ENCODE measurements at regions not wholly inside any gene's neighbourhood (a gene's known extent, or its start where the extent isn't known, plus 50 kb on each side); places are given as distances from the start of the nearest gene placed in this dataset.

DNA sequence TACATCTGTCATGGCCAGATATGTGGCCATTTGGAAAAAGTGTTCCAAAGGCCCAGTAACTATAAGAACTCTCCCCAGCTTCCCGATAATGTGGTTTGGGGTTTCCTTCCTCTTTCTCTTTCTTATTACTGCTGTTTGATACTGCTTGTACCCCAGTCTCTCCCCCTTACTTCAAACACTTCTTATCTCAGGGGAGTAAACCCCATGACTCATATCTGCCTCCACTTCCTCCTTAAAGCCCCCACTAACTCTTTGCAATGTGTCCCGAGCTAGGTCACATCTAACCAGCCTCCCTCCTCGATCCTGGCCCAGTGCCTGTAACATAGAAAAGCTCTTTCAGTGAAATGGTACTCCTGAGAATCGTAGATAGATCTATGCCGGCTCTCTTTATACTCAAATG, 82.4 kb upstream of the STARD13 start:
- DNase-seq (no peak), ATAC-seq (peak; percentile 54)
- intact Hi-C loops (cut with micrococcal nuclease), result no loop called here

DNA sequence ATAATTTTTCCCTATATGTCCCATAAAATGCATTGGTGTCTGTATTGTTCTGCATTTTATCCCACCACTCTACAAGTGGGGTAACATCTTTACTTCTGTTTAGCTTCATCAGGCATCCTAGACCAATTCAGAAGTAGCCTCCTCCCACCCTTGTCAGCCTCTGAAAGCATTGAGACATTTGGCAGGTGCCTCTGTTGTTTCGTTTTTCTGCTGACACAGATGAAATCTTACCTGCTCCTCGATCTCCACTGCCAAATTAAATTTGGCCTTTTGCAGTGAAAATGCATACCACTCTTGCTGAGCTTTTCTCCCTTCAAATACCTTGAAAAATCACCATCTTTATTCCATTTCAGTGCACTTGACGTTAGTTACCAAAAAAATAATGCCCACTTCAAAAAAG, 83.5 kb upstream of the STARD13 start:
- intact Hi-C loops (cut with micrococcal nuclease), result no loop called here
- ATAC-seq (no peak), DNase-seq (no peak)

DNA sequence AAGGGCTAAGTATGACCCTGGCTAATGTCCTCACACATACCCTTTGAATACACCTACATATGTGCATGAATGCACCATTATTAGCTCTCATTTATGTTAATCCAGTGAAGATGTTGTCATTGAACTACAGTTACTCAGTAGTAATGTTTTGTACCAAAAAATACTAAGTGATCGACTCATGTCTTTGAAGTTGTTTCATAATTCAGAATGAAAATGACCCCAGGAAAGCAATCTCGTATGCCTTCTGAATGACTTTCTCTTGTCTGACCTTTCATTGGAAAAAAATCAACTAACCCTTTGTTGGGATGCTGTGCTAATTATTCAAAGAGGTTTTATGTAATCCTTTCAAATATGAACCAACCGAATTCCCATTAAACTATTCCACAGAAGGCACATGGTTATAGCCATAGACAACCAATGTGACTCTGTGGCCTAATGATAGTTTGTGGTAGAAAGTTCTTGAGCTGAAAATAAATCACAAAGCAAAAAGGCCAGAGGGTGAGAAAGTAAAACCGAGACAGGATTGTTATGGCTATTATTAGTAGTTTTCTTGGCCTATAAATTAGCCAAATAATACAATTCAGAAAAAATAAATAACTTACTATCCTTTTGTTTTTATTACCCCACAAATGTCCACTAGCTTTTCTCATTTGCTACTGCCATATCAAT, 86.8 kb upstream of the STARD13 start:
- ATAC-seq, result no peak
- no peak for DNase-seq
- intact Hi-C loops (cut with micrococcal nuclease), result no loop called here

DNA sequence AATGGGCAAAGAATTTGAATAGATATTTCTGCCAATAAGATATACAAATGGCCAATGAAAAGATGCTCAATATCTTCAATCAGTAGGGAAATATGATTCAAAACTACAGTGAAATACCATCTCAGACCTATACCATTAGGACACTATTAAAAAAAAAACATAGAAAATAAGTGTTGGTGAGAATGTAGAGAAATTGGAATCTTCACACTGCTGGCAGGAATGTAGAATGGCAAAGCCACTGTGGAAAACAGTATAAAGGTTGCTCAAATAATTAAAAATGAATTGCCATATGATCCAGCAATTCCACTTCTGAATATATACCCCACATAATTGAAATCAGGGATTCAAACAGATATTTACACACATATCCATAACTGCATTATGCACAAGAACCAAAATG, 88.1 kb upstream of the STARD13 start:
- DNase-seq (no peak), ATAC-seq (no peak)
- intact Hi-C loops (cut with micrococcal nuclease), result no loop called here

DNA sequence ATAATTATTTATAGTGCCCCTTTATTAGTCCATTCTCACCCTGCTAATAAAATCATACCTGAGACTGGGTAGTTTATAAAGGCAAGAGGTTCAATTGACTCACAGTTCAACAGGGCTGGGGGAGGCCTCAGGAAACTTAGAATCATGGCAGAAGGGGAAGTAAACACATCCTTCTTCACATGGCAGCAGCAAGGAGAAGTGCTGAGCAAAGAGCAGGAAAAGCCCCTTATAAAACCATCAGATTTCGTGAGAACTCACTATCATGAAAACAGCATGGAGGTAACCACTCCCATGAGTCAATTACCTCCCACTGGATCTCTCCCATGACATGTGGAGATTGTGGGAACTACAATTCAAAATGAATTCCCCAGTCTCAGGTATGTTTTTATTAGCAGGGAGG, 89.9 kb upstream of the STARD13 start:
- no peak for DNase-seq

DNA sequence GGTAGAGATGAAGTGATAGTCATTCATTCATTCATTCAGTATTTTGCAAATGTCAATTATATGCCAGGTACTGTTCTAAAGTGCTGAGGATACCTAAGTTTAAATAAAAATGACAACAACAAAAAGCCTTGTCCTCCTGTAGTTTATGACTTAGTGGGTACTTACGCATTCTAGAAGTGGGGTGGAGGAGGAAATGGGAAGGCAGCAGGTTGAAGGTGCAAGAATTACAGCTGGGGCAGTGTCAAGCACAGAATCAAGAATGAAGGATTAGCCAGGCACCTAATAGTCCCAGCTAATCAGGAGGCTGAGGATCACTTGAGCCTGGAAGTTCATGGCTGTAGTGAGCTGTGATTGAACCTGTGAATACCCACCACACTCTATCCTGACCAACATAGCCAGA, 90.7 kb upstream of the STARD13 start:
- intact Hi-C loops (cut with micrococcal nuclease), result no loop called here
- DNase-seq, result no peak
- no peak for ATAC-seq

More for the DNA sequence above, 89.9 kb upstream of the STARD13 start:
- intact Hi-C loops (cut with micrococcal nuclease), result no loop called here
- no peak for ATAC-seq

DNA sequence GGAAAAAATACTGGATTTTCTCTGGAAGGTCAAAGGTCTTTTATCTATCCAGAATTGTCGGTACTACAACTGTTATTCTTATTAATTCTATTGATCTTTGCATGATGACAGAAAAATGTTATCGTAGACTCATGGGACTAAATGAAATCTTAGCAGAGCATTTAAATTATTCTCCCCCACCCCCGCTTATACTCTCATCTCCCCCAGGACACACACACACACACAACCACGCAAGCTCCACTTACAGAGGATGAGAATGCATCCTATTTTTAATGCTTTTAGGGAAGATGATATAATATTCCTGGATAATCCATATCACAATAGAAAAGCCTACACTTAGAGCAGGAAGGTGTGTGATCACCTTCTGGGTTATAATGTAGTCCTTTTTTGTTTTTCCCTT, 91.9 kb upstream of the STARD13 start:
- intact Hi-C loops (cut with micrococcal nuclease), result no loop called here
- DNase-seq (no peak), ATAC-seq (no peak)

DNA sequence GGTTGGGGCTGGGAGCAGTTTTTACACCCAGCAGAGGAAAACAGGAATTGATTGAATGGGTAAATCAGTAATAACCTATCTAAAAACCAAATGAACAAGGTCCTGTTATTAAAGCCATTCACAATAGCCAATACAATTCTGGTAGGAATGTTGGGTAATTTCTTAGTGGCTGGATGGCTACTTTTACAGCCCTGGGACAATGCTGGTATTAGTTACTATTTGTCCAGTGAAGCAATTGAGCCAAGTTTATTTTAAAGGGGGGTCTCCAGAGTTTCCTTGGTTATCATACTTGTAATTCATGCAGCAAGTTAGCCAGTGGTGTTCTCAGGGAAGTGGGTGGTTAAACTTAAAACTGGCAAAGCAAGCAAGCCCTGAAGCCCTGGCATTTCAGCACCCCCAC, 92.3 kb upstream of the STARD13 start:
- DNase-seq, result no peak
- no peak for ATAC-seq
- intact Hi-C loops (cut with micrococcal nuclease), result no loop called here

DNA sequence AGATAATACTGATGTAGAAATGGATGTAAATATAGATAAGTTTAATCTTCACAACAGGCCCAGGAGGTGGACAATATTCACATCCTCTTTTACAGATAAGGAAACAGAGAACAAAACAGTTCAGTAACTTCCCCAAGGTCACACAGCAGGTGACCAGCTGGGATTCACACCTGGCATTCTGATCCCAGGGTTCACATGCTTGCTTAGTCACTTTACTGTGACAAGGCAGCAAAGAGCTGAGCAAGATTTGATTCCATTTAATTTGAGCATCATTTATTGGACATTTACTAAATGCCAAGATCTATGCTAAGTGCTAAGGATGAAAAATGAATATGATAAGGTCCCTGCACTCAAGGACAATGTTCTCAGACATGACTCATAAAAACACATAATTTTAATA, 94.1 kb upstream of the STARD13 start:
- intact Hi-C loops (cut with micrococcal nuclease), result no loop called here
- ATAC-seq (no peak), DNase-seq (no peak)

DNA sequence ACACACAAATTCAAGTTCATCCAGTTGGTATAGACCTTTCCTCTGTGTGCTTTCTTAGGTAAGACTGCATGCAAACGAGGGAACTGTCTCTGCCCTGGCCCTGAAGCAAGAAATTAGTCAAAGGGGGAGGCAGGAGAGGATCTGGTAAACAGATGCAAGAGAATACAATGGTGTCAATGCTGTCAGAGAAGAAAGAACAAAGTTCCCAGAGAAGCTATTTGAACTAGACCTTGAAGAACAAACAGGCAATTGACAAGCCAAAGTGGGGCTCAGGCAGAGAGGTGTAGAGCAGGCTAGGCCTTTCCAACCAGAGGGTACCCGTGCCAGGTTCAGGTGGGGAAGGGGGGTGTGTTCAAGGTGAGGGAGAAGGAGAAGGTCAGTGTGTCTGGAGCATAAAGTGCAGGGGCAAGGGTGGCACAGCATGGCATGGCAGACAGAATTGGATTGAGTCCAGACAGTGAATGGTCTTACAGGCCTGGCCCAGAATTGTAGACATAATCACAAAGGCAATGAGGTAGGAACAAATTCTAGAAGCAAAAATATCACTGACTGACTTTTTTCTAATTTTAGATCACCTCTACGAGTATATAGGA, 95.0 kb upstream of the STARD13 start:
- DNase-seq, result no peak
- ATAC-seq, result peak; percentile 33
- intact Hi-C loops (cut with micrococcal nuclease), result no loop called here

DNA sequence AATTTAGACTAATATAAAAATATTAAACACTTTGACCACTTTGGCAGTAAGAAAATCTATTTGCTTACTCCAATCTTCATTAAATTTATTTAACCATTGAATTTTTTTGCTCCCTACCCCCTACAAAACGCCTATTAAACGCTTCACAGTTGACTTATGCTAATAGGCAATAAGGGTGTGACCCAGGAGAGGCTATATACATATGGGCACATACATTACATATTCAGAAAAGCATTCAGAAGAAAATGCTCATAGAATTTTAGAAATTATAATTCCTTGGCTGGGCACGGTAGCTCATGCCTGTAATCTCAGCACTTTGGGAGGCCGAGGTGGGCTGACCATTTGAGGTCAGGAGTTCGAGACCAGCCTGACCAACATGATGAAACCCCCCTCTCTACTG, 95.6 kb upstream of the STARD13 start:
- no peak for ATAC-seq
- intact Hi-C loops (cut with micrococcal nuclease), result no loop called here

DNA sequence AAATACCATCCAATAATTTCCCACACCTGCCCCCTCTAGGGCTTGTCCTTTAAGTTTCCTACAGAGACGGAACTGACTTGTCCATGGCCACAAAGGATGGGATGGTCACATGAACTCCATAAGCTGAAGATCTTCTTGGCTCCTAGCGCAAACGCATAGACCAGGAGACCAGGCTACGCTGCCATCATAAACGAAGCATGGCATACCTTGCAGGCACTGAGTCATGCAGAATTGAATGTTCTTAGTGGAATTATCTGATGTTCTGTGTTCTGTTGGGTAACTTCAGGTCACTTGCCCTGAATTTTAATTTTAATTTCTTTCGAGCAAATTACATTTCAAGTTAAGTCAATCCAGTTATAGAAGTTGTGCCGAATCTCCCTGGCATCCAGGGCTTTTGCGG, 96.4 kb upstream of the STARD13 start:
- DNase-seq (no peak), ATAC-seq (no peak)
- intact Hi-C loops (cut with micrococcal nuclease), result no loop called here

More for the DNA sequence above, 95.6 kb upstream of the STARD13 start:
- no peak for DNase-seq

DNA sequence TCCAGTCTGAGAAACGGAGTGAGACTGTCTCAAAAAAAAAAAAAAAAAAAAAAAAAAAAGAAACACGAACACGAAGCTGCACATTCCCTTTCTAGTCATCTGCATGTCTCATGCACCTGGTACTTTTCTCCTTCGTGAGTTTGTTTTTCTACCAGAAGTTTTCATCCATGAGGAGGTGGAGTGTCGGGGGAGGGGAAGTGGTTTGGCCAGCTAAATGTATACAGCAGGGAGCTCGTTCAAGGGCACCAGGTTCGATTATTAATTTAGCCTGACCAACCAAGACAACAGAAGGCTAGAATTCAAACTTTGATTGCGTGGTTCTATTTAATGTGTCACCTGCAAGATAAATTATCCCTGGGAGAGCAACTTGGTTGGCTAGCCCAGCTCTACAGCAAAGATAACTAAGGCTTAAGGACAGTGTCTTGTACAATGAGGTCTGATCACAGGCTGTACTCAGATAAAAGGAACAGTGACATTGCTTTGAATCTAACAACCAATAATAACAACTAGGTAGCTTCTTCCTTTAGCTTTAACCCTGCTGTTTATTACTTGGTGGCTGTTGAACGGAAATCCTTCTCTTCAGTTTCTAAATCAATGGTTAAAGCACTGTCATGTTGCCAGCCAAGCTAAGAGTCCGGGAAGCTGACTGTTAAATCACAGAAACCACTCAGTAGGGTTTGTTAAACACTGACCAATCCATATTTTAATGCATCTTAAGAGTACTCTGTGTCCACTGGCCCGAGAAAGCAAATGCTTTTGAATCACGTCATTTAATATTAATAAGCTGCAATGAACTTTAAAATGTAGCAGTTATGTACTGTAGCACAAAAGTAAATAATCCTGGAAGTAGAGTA, 98.4 kb upstream of the STARD13 start:
- ATAC-seq (peak; percentile 50), DNase-seq (no peak)
- intact Hi-C loops (cut with micrococcal nuclease), result no loop called here

DNA sequence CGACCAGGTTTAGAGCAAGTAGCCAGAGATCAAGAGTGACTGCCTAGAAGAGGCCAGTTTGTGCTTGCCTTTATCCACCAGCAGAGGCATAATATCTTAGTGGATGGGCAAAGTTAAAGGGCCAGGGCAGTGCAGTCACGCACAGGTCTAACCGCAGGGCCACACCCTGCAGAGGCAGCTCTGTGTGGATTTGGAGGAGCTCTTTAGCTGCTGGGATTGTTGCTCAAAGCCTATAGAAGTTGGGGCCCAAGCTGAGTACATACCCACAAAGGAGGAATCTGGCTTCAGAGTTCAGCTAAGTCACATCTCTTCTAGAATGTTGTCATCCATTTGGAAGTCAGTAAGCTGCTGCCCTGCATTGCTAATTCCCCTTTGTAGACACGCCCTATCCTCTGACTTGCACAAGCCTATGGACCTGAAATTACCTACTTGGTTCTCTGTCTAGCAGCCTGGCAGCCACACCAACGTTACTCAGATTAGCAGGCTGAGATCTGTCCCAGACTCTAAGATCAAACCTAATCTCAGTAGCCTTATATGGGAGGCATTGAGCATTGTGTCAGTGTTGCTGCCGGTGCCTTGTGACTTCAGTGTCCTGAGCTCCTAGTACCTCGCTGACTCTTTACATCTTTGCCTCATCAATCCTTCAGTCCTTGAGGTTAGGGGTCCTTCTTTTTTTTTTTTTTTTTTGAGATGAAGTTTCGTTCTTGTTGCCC, 102.9 kb upstream of the STARD13 start:
- intact Hi-C loops (cut with micrococcal nuclease), result no loop called here
- DNase-seq (no peak), ATAC-seq (peak; percentile 86)

DNA sequence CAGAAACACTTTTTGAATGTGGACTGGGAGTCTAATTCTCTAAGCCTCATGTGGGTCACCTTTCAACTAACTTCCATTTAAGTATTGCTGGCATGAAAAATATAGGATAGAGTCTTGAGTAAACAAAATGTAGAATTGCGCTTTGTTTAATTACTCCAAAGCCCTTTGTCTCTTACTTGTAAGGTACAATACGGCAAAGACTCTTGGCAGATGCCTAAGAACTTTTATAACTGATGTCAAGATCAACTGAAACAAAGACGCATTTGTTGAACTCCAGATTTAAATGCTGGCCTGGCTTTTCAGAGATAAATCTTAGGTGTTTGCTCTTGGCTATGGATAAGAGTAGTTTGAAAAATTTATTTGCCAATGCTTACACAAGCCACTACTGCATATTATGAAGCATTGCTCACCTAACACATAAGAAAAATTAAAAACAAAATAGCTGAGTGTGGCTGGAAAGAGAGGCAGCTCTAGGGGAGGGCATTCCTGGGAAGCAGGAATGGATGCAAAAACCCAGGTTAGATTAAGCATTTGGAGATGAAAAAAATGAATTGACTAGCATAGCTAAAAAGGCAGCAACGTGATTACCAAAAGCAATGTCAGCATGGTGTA, 107.3 kb upstream of the STARD13 start:
- intact Hi-C loops (cut with micrococcal nuclease), result no loop called here
- DNase-seq (no peak), ATAC-seq (no peak)

DNA sequence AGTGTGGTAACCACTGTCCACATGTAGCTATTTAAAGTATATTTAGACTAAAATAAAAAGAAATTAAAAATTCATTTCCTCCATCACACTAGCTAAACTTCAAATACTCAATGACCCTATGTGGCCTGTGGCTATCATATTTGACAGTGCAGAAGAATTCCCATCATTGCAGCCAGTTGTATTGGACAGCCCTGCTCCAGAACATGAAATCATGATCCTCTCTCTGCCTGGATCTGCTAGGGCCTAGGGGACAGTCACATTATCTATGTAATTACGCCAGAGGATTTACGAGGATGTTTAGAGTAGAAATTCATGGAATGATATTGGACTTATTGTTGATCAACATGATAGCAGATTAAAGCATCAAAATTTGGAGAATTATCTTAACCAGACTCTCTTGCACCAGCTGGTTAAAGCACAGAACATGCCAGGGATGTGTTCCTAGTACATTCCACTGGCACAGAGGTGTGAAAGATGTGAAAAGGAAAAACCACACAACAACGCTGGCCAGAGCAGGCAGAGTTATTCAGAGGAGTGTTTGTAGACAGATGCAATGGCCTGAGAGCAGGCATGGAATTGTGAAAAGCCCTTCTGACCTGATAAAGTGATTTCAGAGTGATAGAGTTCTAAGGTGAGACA, 108.9 kb upstream of the STARD13 start:
- ATAC-seq, result peak; percentile 85
- intact Hi-C loops (cut with micrococcal nuclease), result no loop called here
- no peak for DNase-seq

DNA sequence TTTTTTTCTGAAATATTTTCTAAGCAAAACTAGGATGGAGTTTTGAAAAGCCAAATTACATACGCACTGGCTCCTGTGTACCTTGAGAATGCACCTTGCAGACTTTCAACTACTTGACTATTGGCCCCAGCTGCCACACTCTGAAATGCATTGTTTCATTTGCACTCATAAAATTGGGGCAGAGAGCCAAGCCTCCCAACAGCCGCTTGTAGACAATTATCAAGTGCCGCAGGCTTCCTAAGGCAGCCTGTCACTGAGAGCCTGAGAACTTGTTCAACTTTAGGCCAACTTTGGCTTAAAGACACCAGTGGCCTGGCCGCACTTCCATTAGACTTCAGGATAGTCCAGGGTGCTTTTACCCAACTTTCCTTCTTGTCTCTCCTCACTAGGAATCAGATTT, 115.7 kb upstream of the STARD13 start:
- DNase-seq, result peak; percentile 43
- ATAC-seq, result peak; percentile 85

DNA sequence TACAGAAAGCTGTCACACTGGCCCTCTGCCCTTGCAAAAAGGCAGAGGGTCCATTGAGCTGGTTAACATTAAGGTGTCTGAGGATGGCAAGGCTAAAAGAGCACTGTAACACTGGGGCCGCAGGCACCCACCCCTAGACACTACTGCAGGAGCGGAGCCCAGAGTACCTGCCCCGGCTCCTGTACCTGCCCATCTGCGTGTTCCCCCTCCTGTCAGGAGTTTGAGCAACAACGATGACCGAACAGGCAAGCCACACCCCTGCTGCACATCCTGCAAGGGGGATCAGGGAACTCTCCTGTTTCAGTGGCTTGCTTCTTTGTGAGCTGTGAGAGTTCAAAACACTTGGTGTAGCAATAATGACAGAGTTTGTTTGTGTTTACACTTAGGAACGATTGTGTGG, 117.4 kb upstream of the STARD13 start:
- intact Hi-C loops (cut with micrococcal nuclease), result no loop called here
- no peak for ATAC-seq
- no peak for DNase-seq

More for the DNA sequence above, 115.7 kb upstream of the STARD13 start:
- intact Hi-C loops (cut with micrococcal nuclease), result no loop called here

DNA sequence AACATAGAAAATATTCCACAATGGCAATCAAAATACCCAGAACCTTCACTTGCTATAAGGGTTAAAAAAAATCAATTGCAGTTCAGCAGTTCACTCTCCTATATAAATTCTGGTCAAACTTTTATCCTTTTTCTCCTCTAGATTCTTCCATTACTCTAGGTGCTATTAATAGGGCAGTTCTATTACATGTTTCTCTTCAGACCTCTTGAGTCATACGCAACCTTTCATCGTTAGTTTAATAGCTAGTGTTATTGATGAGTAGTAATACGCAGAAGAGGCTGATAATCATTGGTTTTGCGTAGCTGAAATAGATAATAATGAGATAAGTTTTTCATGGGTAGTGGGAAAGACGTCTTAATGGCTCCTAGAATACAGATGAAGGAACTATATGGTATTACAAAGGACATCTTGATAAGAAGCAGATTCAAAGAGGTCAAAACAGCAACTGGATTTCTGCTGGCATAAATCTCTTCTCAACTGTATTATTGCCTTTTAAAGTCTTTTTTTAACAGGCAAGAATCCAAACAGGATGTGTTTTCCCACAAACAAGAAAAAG, 118.3 kb upstream of the STARD13 start:
- DNase-seq (no peak), ATAC-seq (peak; percentile 21)
- intact Hi-C loops (cut with micrococcal nuclease), result no loop called here
